ENCODE measurements at regions not wholly inside any gene's neighbourhood (a gene's known extent, or its start where the extent isn't known, plus 50 kb on each side); places are given as distances from the start of the nearest gene placed in this dataset.

- Mint-ChIP-seq H3K4me1 (ENCODE audit: low read depth) (no peaks in the 10 kb centered on the region), H3K9me3 (no peaks in the 10 kb centered on the region), H3K4me3 (no peak overlapping the region), H3K36me3 (ENCODE audit: low read depth) (no peaks in the 10 kb centered on the region), H3K27me3 (ENCODE audit: low read depth) (peaks cover 9% of the 10 kb centered on the region), H3K27ac (no peak overlapping the region)
Observed at GRCh38 chr3:150158943-150159625, 188.4 kb upstream of the PFN2 start.

DNA sequence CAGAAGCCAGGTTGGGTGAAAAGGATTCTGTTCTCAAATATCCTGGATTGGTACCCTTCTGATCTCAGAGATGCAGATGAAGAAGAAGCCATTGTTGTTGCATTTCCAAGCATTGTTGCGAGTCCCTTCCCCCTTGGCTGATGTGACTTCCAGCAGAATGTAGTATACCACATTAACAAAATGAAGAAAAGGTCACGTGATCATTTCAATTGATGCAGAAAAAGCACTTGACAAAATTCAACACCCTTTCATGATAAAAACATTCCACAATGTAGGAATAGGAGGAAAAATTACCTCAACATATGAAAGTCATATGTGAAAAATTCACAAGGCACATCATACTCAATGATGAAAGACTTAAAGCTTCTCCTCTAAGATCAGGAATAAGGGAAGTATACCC is 181.9 kb upstream of the PFN2 start:
- H3K4me1 Mint-ChIP-seq (ENCODE audit: low read depth) = no peaks in the 10 kb centered on the region
- H3K9me3 Mint-ChIP-seq = no peaks in the 10 kb centered on the region
- H3K27ac Mint-ChIP-seq = no peak overlapping the region
- H3K36me3 Mint-ChIP-seq (ENCODE audit: low read depth) = no peaks in the 10 kb centered on the region
- H3K4me3 Mint-ChIP-seq = no peak overlapping the region
- H3K27me3 Mint-ChIP-seq (ENCODE audit: low read depth) = peaks cover 18% of the 10 kb centered on the region

DNA sequence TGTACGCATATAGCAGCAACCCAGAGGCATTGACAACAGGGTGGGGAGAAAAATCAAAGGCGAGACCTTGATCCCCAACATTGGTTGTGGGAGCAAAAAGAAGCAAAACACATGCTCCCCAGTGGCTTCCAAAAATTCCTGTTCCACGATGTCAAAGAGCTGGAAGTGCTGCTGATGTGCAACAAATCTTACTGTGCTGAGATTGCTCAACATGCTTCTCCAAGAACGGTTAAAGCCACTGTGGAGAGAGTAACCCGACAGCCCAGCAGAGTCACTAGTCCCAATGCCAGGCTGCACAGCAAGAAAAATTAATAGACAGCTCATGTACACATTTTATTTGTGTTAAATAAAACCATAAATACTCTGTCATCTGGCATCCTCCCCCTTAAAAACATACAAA is 179.9 kb upstream of the PFN2 start:
- Mint-ChIP-seq H3K4me1 (ENCODE audit: low read depth) (no peaks in the 10 kb centered on the region), H3K27ac (no peak overlapping the region), H3K9me3 (no peaks in the 10 kb centered on the region), H3K36me3 (ENCODE audit: low read depth) (no peaks in the 10 kb centered on the region), H3K27me3 (ENCODE audit: low read depth) (peaks cover 18% of the 10 kb centered on the region), H3K4me3 (no peak overlapping the region)

GRCh38 chr3:150149651-150150051 is 179.0 kb upstream of the PFN2 start:
- H3K4me1 Mint-ChIP-seq (ENCODE audit: low read depth) = no peaks in the 10 kb centered on the region
- no peaks in the 10 kb centered on the region for H3K36me3 Mint-ChIP-seq (ENCODE audit: low read depth)
- no peak overlapping the region for H3K4me3 Mint-ChIP-seq
- H3K27me3 Mint-ChIP-seq (ENCODE audit: low read depth) = peaks cover 18% of the 10 kb centered on the region
- no peak overlapping the region for H3K27ac Mint-ChIP-seq
- no peaks in the 10 kb centered on the region for H3K9me3 Mint-ChIP-seq

DNA sequence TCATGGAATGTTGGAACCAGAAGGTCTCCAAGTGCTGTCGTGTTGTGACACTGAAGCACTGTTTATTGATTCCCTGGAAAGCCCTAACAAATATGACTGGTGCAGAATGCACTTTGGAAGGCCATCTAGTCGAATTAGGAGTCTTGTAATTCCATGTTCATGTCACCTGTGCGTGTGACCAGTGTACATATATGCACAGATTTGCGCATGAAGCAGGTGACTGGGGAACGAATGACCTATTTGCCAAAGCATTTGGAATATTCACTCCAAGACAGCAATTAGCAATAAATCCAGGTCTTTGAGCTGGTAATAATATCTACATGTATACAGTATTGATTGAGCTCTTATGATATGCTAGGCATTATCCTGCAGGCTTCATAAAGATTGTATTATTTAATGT is 177.5 kb upstream of the PFN2 start:
- Mint-ChIP-seq H3K4me3 (no peak overlapping the region), H3K27me3 (ENCODE audit: low read depth) (peaks cover 18% of the 10 kb centered on the region), H3K4me1 (ENCODE audit: low read depth) (no peaks in the 10 kb centered on the region), H3K9me3 (no peaks in the 10 kb centered on the region), H3K36me3 (ENCODE audit: low read depth) (no peaks in the 10 kb centered on the region), H3K27ac (no peak overlapping the region)

DNA sequence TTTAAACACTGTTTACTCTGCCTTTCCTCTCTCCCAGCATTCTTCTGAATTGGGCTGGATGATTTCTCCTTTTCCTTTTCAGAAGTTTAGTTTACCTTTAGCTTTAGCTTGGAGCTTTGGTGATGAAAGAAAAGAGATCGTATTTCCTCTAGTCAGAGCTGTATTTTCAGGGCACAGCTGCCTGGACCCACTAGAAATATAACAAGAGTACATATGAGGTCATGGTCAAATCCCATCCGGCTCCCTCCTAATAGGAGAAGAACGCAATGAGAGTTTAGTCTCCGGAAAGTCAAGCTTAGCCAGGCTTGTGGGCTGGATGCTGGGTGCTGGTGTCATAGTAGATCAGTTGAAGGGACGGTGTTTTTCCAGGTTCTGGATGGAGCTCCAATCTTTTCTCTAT is 177.1 kb upstream of the PFN2 start:
- no peak overlapping the region for H3K27ac Mint-ChIP-seq
- H3K27me3 Mint-ChIP-seq (ENCODE audit: low read depth) = peaks cover 17% of the 10 kb centered on the region
- H3K4me3 Mint-ChIP-seq = no peak overlapping the region
- no peaks in the 10 kb centered on the region for H3K36me3 Mint-ChIP-seq (ENCODE audit: low read depth)
- no peaks in the 10 kb centered on the region for H3K9me3 Mint-ChIP-seq
- H3K4me1 Mint-ChIP-seq (ENCODE audit: low read depth) = no peaks in the 10 kb centered on the region

DNA sequence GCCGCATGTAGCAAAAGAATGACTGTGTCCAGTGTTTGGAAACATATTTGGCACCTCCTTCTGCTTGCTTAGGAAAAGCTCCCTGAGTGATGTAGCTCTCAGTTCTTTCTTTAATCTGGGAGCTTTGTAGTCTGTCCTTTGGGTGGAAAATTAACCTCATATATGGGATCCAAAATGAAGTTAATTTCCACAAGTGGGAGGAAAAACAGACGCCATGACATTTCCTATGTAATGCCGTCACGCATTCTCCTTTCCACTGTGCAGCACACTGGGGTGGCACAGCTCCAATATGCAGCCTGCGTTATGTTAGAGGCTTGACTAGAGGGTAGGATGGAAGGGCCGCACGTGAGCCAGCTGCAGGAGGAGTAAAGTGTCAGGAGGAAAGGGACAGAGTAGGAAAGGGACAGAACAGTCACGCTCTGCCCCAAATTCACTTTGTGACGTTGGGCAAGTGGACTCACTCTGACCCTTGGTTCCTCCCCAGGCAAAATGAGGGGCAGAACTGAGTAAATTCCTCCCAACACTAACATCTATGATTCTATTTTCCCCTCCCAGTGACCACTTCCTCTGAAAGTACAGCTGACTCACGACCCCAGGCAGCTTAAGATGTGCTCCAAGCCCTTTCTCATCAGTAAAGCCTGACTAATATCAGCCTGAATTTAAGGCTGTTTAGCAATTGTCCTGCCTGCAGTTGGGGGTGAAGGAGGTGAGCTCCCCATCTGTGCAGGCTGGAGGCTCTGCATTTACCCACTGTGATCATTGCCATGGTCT is 176.5 kb upstream of the PFN2 start:
- Mint-ChIP-seq H3K36me3 (ENCODE audit: low read depth) (no peaks in the 10 kb centered on the region), H3K27me3 (ENCODE audit: low read depth) (peaks cover 14% of the 10 kb centered on the region), H3K4me3 (no peak overlapping the region), H3K4me1 (ENCODE audit: low read depth) (no peaks in the 10 kb centered on the region), H3K9me3 (no peaks in the 10 kb centered on the region), H3K27ac (no peak overlapping the region)

DNA sequence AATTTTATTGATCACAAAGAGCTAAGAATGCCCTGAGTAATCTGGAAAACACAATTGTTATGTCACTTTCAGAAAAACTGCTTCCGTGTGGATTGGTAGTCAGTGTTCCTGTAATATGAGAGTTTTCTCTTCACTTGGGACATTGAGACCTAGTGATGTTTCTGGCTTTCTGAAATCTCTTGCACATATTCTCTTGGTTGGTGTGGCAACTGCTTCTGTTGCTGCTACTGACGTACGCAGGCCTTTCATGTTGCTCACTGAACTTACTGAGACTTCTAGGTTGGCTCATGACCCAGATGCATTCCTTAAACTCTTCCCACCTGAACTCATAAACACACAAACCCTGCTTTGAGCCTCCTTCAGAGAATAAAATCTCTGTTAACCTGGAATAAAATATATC is 175.0 kb upstream of the PFN2 start:
- no peaks in the 10 kb centered on the region for H3K9me3 Mint-ChIP-seq
- H3K4me3 Mint-ChIP-seq = no peak overlapping the region
- H3K36me3 Mint-ChIP-seq (ENCODE audit: low read depth) = no peaks in the 10 kb centered on the region
- no peaks in the 10 kb centered on the region for H3K4me1 Mint-ChIP-seq (ENCODE audit: low read depth)
- H3K27ac Mint-ChIP-seq = no peak overlapping the region
- H3K27me3 Mint-ChIP-seq (ENCODE audit: low read depth) = peaks cover 4% of the 10 kb centered on the region

- no peak overlapping the region for H3K4me3 Mint-ChIP-seq
- peaks cover 4% of the 10 kb centered on the region for H3K27me3 Mint-ChIP-seq (ENCODE audit: low read depth)
- no peaks in the 10 kb centered on the region for H3K36me3 Mint-ChIP-seq (ENCODE audit: low read depth)
- no peak overlapping the region for H3K27ac Mint-ChIP-seq
- no peaks in the 10 kb centered on the region for H3K4me1 Mint-ChIP-seq (ENCODE audit: low read depth)
- H3K9me3 Mint-ChIP-seq = no peaks in the 10 kb centered on the region
Observed at GRCh38 chr3:150144191-150144708, 173.6 kb upstream of the PFN2 start.

- Mint-ChIP-seq H3K27ac (no peak overlapping the region), H3K4me3 (no peak overlapping the region), H3K27me3 (ENCODE audit: low read depth) (no peaks in the 10 kb centered on the region), H3K36me3 (ENCODE audit: low read depth) (no peaks in the 10 kb centered on the region), H3K4me1 (ENCODE audit: low read depth) (no peaks in the 10 kb centered on the region), H3K9me3 (no peaks in the 10 kb centered on the region)
Observed at GRCh38 chr3:150142936-150143335, 172.2 kb upstream of the PFN2 start.

- H3K27ac Mint-ChIP-seq = no peak overlapping the region
- H3K27me3 Mint-ChIP-seq (ENCODE audit: low read depth) = peaks cover 3% of the 10 kb centered on the region
- H3K4me1 Mint-ChIP-seq (ENCODE audit: low read depth) = no peaks in the 10 kb centered on the region
- H3K36me3 Mint-ChIP-seq (ENCODE audit: low read depth) = no peaks in the 10 kb centered on the region
- H3K9me3 Mint-ChIP-seq = no peaks in the 10 kb centered on the region
- no peak overlapping the region for H3K4me3 Mint-ChIP-seq
Observed at GRCh38 chr3:150141790-150142326, 171.2 kb upstream of the PFN2 start.

- Mint-ChIP-seq H3K4me1 (ENCODE audit: low read depth) (no peaks in the 10 kb centered on the region), H3K27ac (no peak overlapping the region), H3K27me3 (ENCODE audit: low read depth) (peaks cover 5% of the 10 kb centered on the region), H3K36me3 (ENCODE audit: low read depth) (no peaks in the 10 kb centered on the region), H3K4me3 (no peak overlapping the region), H3K9me3 (no peaks in the 10 kb centered on the region)
Observed at GRCh38 chr3:150140614-150141321, 170.1 kb upstream of the PFN2 start.

- Mint-ChIP-seq H3K27ac (no peak overlapping the region), H3K9me3 (no peaks in the 10 kb centered on the region)
Observed at GRCh38 chr3:150138824-150139223, 168.1 kb upstream of the PFN2 start.

GRCh38 chr3:150136242-150136641 is 165.5 kb upstream of the PFN2 start:
- no peaks in the 10 kb centered on the region for H3K9me3 Mint-ChIP-seq
- H3K4me1 Mint-ChIP-seq (ENCODE audit: low read depth) = no peaks in the 10 kb centered on the region
- H3K4me3 Mint-ChIP-seq = no peak overlapping the region
- H3K27me3 Mint-ChIP-seq (ENCODE audit: low read depth) = peaks cover 5% of the 10 kb centered on the region
- H3K36me3 Mint-ChIP-seq (ENCODE audit: low read depth) = no peaks in the 10 kb centered on the region
- H3K27ac Mint-ChIP-seq = no peak overlapping the region

More at GRCh38 chr3:150138824-150139223, 168.1 kb upstream of the PFN2 start:
- Mint-ChIP-seq H3K4me3 (no peak overlapping the region), H3K36me3 (ENCODE audit: low read depth) (no peaks in the 10 kb centered on the region), H3K4me1 (ENCODE audit: low read depth) (no peaks in the 10 kb centered on the region), H3K27me3 (ENCODE audit: low read depth) (peaks cover 5% of the 10 kb centered on the region)
